SH-SY5Y (cell line): ENCODE measurements at regions not wholly inside any gene's neighbourhood (a gene's known extent, or its start where the extent isn't known, plus 50 kb on each side); places are given as distances from the start of the nearest gene placed in this dataset.

ENCODE experiments used
- GATA2 ChIP-seq: IDR thresholded peaks from 2 replicates; pipeline ENCODE4 v1.6.1; 2011; ENCODE audit warnings: mild to moderate bottlenecking, low read depth, low read length
- GATA3 ChIP-seq: IDR thresholded peaks from 2 replicates; pipeline ENCODE4 v1.6.1; 2011; ENCODE audit warnings: low read depth, mild to moderate bottlenecking, low read length, moderate library complexity

DNA sequence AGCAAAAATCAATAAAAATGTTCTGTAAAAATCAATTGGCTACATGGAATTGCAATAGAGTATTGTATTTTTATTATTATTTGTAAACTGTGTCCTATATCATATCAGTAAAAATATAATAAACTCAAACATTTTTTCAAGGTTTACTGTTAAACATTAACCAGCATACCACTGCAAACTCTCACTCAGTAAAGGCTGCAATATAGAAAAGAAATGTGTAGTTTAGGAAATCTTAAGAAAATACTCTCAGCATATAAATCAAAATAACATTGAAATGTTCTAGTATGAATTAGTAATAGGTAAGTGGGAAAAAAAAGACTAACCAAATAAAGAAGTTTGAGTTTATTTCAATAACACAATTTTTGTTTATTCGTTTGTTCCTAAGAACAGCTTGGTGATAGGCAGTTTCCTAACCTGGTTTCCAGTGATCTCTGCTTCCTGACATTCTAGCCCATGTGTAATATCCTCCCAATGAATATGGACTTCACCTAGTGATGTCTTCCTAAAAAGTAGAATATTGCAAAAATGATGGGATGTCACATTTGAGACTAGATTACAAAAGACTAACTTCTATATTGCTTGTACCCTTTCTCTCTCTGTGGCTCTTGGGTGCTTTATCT, 870.1 kb downstream of the BRINP3 start:
- TF ChIP-seq GATA3: no peak
- TF ChIP-seq GATA2: no peak
